BLaER1 (cell line): ENCODE measurements at regions not wholly inside any gene's neighbourhood (a gene's known extent, or its start where the extent isn't known, plus 50 kb on each side); places are given as distances from the start of the nearest gene placed in this dataset.

Experiments used
- H3K27ac ChIP-seq: shearing (Covaris generic); formaldehyde crosslinking; 2 replicates; pipeline ENCODE4 v1.8.1; 2022
- H3K27me3 ChIP-seq: shearing (Covaris generic); formaldehyde crosslinking; 2 replicates; pipeline ENCODE4 v1.8.1; 2022
- H3K36me3 ChIP-seq: shearing (Covaris generic); formaldehyde crosslinking; 2 replicates; pipeline ENCODE4 v1.8.1; 2022
- H3K4me1 ChIP-seq: shearing (Covaris generic); formaldehyde crosslinking; 2 replicates; pipeline ENCODE4 v1.8.1; 2022
- H3K4me2 ChIP-seq: shearing (Covaris generic); formaldehyde crosslinking; 2 replicates; pipeline ENCODE4 v1.8.1; 2022
- H3K4me3 ChIP-seq: shearing (Covaris generic); formaldehyde crosslinking; 2 replicates; pipeline ENCODE4 v1.8.1; 2022
- H3K9ac ChIP-seq: shearing (Covaris generic); formaldehyde crosslinking; 2 replicates; pipeline ENCODE4 v1.8.1; 2022
- H3K9me3 ChIP-seq: shearing (Covaris generic); formaldehyde crosslinking; 2 replicates; pipeline ENCODE4 v1.8.1; 2022
- H4K20me1 ChIP-seq: shearing (Covaris generic); formaldehyde crosslinking; 2 replicates; pipeline ENCODE4 v1.8.1; 2022
- Cebpa-rat ChIP-seq: shearing (Covaris generic); IDR thresholded peaks from 2 replicates; pipeline ENCODE4 v1.8.1; 2022

DNA sequence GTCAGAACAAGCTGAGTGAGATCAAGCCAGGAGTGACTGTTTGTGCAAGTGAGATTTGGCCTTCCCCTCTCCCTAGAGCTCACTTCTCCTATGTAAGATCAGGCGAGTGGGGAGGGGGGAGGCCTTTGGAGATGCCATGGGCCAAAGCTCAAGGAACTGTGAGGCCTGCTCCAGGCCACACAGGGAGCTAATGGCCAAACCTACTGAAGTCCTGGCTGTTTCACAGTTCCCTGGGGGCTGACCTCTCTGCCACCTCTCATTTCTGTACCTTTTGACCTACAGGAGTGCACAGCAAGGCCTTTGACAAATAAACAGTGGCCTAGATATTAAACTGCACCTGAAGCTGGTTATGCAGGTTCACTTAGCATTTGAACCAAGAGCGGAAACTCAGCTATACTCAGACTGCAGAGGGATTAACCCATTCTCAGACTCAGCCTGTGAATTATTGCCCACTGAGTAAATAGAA, 235.0 kb upstream of the NT5C1B start:
- no peak overlapping the region for H3K4me3 ChIP-seq
- H3K27me3 ChIP-seq = no peaks in the 10 kb centered on the region
- no peak overlapping the region for H3K27ac ChIP-seq
- no peak overlapping the region for H3K9ac ChIP-seq
- no peaks in the 10 kb centered on the region for H3K9me3 ChIP-seq
- no peaks in the 10 kb centered on the region for H3K4me1 ChIP-seq
- H3K36me3 ChIP-seq = no peaks in the 10 kb centered on the region
- TF ChIP-seq Cebpa-rat = no peak
- no peak overlapping the region for H3K4me2 ChIP-seq
- no peaks in the 10 kb centered on the region for H4K20me1 ChIP-seq

DNA sequence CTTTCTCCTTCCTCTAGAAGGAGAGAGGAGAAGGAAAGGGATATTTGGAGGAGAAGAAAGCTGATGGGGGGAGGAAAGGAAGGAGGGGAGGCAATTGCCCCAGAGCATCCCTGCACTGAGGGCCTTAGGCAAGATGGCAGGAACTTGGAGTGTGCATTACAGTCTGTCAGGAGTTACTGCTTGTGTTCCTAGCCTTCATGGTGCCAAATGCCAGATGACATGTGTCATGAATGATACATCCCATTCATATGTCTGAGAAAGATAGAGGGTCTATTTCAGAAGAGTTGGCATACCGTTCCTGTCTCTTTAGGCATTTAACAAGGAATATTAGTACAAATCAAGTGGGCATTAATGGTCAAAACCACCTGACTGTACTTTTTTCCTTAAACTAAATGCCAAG, 232.1 kb upstream of the NT5C1B start:
- H3K9ac ChIP-seq = no peak overlapping the region

DNA sequence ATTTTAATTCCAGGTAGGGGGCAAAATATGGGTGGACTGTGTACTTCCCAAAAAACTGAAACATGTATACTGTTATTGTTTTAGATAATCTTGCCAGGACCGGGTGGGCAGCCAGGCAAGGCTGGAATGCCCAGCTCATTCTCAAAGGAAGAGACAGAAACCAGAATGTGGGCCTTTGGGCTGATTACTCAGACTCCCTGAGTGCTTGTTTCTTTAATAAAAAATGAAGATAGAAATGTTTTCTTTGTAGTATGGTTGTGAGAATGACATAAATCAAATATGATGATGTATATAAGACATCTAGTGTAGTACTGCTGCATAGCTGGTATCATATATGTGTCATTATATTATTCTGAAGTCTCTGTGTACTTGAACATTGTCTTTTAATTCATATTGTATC, 231.6 kb upstream of the NT5C1B start:
- Histone ChIP-seq H3K4me3 (no peak overlapping the region), H3K27me3 (no peaks in the 10 kb centered on the region), H3K36me3 (no peaks in the 10 kb centered on the region), H3K9ac (no peak overlapping the region), H3K9me3 (no peaks in the 10 kb centered on the region), H3K4me1 (no peaks in the 10 kb centered on the region), H3K4me2 (no peak overlapping the region), H4K20me1 (no peaks in the 10 kb centered on the region), H3K27ac (no peak overlapping the region)
- no peak for TF ChIP-seq Cebpa-rat

More for the DNA sequence above, 232.1 kb upstream of the NT5C1B start:
- TF ChIP-seq Cebpa-rat = no peak
- Histone ChIP-seq H3K4me3 (no peak overlapping the region), H3K27me3 (no peaks in the 10 kb centered on the region), H3K4me2 (no peak overlapping the region), H3K4me1 (no peaks in the 10 kb centered on the region), H3K9me3 (no peaks in the 10 kb centered on the region), H3K36me3 (no peaks in the 10 kb centered on the region), H4K20me1 (no peaks in the 10 kb centered on the region), H3K27ac (no peak overlapping the region)

DNA sequence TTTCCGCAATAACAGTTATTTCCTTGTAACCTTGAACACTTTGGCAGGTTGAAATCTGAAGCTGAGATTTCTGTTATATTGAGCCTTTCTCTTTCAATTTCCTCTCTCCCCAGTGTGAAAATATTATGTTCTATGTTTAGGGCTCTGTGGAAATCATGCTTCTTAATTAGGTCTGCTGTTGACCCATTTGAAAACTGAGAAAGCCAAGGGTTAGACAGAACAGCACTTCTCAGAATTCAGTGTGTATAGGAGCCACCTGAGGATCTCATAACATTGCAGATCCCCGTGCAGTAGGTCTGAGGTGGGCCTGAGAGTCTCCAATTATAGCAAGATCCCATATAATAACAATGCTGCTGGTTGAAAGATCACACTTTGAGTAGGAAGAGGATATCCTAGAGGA, 230.2 kb upstream of the NT5C1B start:
- Histone ChIP-seq H3K4me3 (no peak overlapping the region), H4K20me1 (no peaks in the 10 kb centered on the region), H3K36me3 (no peaks in the 10 kb centered on the region), H3K9me3 (no peaks in the 10 kb centered on the region), H3K9ac (no peak overlapping the region), H3K27me3 (no peaks in the 10 kb centered on the region), H3K4me1 (no peaks in the 10 kb centered on the region), H3K4me2 (no peak overlapping the region), H3K27ac (no peak overlapping the region)
- TF ChIP-seq Cebpa-rat = no peak

DNA sequence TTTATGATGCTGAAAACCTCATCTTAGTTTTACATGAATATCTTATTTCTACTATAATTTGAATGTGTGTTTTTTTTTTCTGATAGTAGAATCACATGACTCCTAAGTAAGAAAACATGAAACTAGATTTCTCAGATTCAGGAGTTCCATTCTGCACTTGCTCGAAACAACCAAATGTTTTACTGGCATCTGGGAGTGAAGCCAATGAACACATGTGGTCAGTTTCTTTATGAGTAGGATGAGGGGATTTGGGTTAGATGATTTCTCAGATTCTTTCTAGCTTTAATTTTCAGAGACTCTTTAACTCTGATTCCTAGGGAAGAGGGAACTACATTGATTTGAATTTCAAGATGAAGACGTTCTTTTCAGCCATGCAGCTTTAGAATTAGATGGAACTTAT, 225.0 kb upstream of the NT5C1B start:
- Histone ChIP-seq H3K27me3 (no peaks in the 10 kb centered on the region), H3K36me3 (no peaks in the 10 kb centered on the region)
- TF ChIP-seq Cebpa-rat = no peak

DNA sequence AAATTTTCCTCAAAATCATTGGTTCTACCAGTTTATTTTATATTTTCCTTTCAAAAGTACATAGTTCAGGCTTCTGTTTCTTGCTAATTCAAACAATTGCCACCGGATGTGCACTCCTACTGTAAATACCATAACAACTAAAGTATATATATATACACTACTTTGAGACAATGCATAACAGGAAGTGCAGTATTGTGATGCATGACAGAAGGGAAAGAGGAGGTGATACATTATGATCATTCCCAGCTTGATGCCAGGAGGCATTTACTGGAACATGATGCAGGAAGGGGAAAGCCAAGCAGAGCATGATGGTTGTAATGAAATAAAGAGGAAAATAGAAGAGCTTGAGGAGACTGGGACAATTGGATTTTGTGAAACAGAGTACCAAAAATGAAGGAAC, 215.2 kb upstream of the NT5C1B start:
- Histone ChIP-seq H3K36me3 (no peaks in the 10 kb centered on the region), H3K9me3 (no peaks in the 10 kb centered on the region), H3K27me3 (no peaks in the 10 kb centered on the region), H3K27ac (no peak overlapping the region), H4K20me1 (no peaks in the 10 kb centered on the region), H3K4me3 (no peak overlapping the region), H3K9ac (no peak overlapping the region), H3K4me1 (no peaks in the 10 kb centered on the region), H3K4me2 (no peak overlapping the region)
- no peak for TF ChIP-seq Cebpa-rat

More for the DNA sequence above, 225.0 kb upstream of the NT5C1B start:
- Histone ChIP-seq H3K27ac (no peak overlapping the region), H3K4me2 (no peak overlapping the region), H3K4me1 (no peaks in the 10 kb centered on the region), H3K9ac (no peak overlapping the region), H4K20me1 (no peaks in the 10 kb centered on the region), H3K4me3 (no peak overlapping the region), H3K9me3 (no peaks in the 10 kb centered on the region)

DNA sequence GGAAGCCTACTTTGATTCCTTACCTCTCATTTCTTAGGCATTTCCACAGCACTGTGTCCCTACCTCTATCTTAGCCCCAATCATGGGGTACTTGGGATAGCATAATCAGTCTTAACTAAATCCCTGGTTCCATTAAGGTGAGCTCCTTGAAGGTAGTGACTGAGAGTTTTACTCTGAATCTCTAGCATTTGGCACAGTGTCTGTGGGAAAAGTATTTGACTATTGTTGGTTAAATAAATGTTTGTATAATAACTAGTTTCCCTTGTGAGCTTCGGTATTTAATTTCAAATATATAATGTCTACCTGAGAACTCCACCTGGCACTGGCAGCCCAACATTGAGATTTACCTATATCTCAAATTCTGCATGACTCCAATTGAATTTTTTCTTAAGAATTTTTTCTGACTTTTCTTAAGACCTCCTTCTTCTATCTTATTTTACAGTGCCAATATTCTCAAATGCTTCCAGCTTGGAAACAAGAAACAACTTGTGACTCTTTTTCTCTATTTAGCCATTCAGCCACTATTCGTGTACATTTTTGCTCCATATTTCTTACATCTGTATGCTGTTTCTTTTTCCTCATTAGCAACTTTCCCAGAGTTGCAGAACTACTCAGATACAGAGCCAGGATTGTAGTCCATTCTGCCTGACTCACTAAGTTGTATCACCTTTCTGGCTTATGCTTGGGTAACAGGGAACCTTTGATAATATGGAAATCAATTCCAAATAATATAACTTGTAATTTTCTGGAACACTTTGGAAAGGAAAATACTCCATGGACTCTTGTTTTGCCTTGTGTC, 214.0 kb upstream of the NT5C1B start:
- no peaks in the 10 kb centered on the region for H3K9me3 ChIP-seq
- TF ChIP-seq Cebpa-rat = no peak
- H3K27me3 ChIP-seq = no peaks in the 10 kb centered on the region
- no peak overlapping the region for H3K4me3 ChIP-seq
- H3K27ac ChIP-seq = no peak overlapping the region
- no peak overlapping the region for H3K4me2 ChIP-seq
- H4K20me1 ChIP-seq = no peaks in the 10 kb centered on the region
- no peaks in the 10 kb centered on the region for H3K36me3 ChIP-seq
- H3K4me1 ChIP-seq = no peaks in the 10 kb centered on the region
- no peak overlapping the region for H3K9ac ChIP-seq

DNA sequence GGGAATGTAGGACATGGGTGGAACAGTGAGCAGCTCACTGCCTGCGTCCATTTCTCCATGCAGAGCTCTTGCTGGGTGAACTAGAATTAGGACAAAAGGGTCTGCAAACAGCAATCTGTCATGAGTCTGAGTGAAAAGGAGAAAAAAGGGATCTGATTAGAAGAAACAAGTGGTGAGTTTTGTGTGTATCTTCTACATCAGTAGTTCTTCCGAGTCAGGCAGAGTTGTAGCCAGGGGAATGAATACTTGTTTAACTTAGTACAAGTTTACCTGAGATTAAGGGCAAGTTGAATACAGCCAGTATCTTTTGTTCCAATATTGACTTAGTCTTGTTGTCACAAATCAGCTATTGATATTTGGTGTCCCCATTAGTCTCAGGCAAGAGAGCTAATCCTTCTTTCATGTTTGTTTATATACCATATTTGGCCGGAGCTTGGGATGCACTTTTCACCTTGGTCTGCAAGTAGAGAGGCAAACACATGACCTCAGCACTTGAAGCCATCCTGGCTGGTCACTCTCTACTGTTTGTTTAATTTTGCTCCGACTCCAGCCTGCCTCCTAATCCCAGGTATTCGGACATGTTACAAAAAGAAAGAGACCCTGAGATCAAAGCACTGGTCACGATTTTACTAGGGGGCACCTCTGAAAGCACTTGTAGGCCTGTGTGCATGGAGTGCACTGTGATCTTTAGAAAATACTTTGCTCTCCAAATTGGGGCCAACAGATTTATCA, 211.0 kb upstream of the NT5C1B start:
- Histone ChIP-seq H3K4me2 (no peak overlapping the region), H3K27ac (no peak overlapping the region), H3K4me3 (no peak overlapping the region)

DNA sequence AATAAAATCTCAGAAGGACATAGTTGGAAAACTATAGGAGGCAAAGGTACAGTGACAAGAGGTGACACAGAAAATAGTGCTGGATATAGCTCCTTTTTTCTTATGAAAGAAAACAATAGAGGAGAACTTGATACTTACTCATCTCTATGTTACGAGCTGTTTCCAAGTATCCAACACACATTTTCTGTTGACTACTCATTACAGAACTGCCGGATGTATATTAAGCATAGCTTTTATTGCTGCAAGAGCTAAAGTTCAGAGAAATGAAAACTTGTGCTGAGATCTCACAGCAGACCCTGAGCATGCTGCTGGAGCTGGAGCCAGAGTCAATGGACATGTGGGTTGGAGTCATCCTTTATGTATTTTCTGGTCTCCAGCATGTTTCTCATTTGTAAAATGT, 210.0 kb upstream of the NT5C1B start:
- Histone ChIP-seq H3K4me3 (no peak overlapping the region), H3K36me3 (no peaks in the 10 kb centered on the region), H3K9ac (no peak overlapping the region), H3K9me3 (no peaks in the 10 kb centered on the region), H3K4me2 (no peak overlapping the region), H3K4me1 (no peaks in the 10 kb centered on the region), H3K27me3 (no peaks in the 10 kb centered on the region), H4K20me1 (no peaks in the 10 kb centered on the region), H3K27ac (no peak overlapping the region)
- TF ChIP-seq Cebpa-rat = no peak

More for the DNA sequence above, 211.0 kb upstream of the NT5C1B start:
- no peak for TF ChIP-seq Cebpa-rat
- H4K20me1 ChIP-seq = no peaks in the 10 kb centered on the region
- no peak overlapping the region for H3K9ac ChIP-seq
- no peaks in the 10 kb centered on the region for H3K9me3 ChIP-seq
- H3K36me3 ChIP-seq = no peaks in the 10 kb centered on the region
- no peaks in the 10 kb centered on the region for H3K27me3 ChIP-seq
- no peaks in the 10 kb centered on the region for H3K4me1 ChIP-seq

DNA sequence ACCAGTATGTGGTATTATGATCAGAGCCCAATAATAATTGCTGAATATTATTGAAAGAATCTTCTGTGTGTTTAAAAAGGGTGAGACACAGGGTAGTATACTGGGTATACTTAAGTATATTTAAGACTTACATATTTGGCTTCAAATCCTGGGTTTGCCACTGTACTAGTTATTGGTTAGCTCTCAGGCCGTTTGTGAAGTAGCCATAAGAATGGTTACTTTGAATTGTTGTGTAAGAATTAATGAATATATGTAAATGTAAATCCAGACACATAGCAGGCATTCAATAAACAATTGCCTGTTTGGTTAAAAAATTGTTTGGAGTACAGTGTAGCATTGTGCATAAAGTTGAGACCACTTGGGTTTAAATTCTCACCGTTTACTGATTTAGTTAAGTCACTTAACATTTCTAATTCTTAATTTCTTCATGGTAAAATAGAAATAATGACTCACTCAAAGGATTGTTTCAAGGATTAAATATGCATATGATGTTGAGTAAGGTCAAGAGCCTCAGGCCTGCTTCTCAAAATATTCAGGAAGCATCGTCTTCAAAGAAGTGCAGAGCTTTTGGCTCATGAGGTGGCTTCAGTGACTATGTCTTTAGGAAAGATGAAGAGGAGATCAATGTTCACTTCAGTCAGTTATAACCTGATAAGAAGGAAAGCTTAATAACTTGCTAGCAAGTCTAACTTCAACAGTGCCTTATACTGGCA, 207.9 kb upstream of the NT5C1B start:
- Histone ChIP-seq H3K36me3 (no peaks in the 10 kb centered on the region), H3K4me2 (no peak overlapping the region), H3K4me1 (peaks cover 9% of the 10 kb centered on the region), H3K4me3 (no peak overlapping the region), H3K27ac (no peak overlapping the region), H3K27me3 (no peaks in the 10 kb centered on the region), H4K20me1 (no peaks in the 10 kb centered on the region), H3K9ac (no peak overlapping the region), H3K9me3 (no peaks in the 10 kb centered on the region)
- no peak for TF ChIP-seq Cebpa-rat
